GM18505 (cell line): ENCODE measurements at regions not wholly inside any gene's neighbourhood (a gene's known extent, or its start where the extent isn't known, plus 50 kb on each side); places are given as distances from the start of the nearest gene placed in this dataset.

ENCODE experiments used
- ATAC-seq: cut with Tn5 transposase; IDR thresholded peaks from one replicate; pipeline ENCODE4 v1.9.1; 2021; ENCODE audit not compliant: unreplicated experiment
- POLR2A ChIP-seq: IDR thresholded peaks from 4 replicates; pipeline ENCODE4 v1.6.1; 2011; ENCODE audit warnings: borderline replicate concordance; ENCODE audit not compliant: insufficient read depth, insufficient read length; ENCODE audit errors: extremely low read depth

GRCh38 chr4:34046580-34046979, 2197.7 kb downstream of the ARAP2 start:
- no peak for ATAC-seq
- no peak for TF ChIP-seq POLR2A

GRCh38 chr4:34047363-34047762, 2197.0 kb downstream of the ARAP2 start:
- TF ChIP-seq POLR2A = no peak
- ATAC-seq = no peak

GRCh38 chr4:34066126-34066525, 2178.2 kb downstream of the ARAP2 start:
- ATAC-seq = no peak

GRCh38 chr4:34091451-34091850, 2152.9 kb downstream of the ARAP2 start:
- ATAC-seq = no peak
- TF ChIP-seq POLR2A = no peak

More at GRCh38 chr4:34066126-34066525, 2178.2 kb downstream of the ARAP2 start:
- TF ChIP-seq POLR2A = no peak

GRCh38 chr4:34094114-34094513, 2150.2 kb downstream of the ARAP2 start:
- no peak for TF ChIP-seq POLR2A
- ATAC-seq = no peak

- no peak for TF ChIP-seq POLR2A
- no peak for ATAC-seq
Measured at GRCh38 chr4:34105311-34105710, 2139.0 kb downstream of the ARAP2 start.

- no peak for ATAC-seq
- TF ChIP-seq POLR2A = no peak
Measured at GRCh38 chr4:34108391-34108790, 2135.9 kb downstream of the ARAP2 start.

- no peak for TF ChIP-seq POLR2A
- no peak for ATAC-seq
Measured at GRCh38 chr4:34112573-34112972, 2131.7 kb downstream of the ARAP2 start.

GRCh38 chr4:34138385-34138784, 2105.9 kb downstream of the ARAP2 start:
- no peak for TF ChIP-seq POLR2A
- no peak for ATAC-seq

GRCh38 chr4:34139346-34139745, 2105.0 kb downstream of the ARAP2 start:
- TF ChIP-seq POLR2A = no peak
- ATAC-seq = no peak

- no peak for ATAC-seq
- TF ChIP-seq POLR2A = no peak
Measured at GRCh38 chr4:34148322-34148908, 2095.9 kb downstream of the ARAP2 start.

- no peak for TF ChIP-seq POLR2A
- ATAC-seq = no peak
Measured at GRCh38 chr4:34157547-34157946, 2086.8 kb downstream of the ARAP2 start.

- no peak for ATAC-seq
- TF ChIP-seq POLR2A = no peak
Measured at GRCh38 chr4:34158878-34159277, 2085.4 kb downstream of the ARAP2 start.

- ATAC-seq = no peak
- no peak for TF ChIP-seq POLR2A
Measured at GRCh38 chr4:34170946-34171345, 2073.4 kb downstream of the ARAP2 start.

- ATAC-seq = no peak
- no peak for TF ChIP-seq POLR2A
Measured at GRCh38 chr4:34176609-34177008, 2067.7 kb downstream of the ARAP2 start.
